B cell (primary cell): ENCODE measurements at regions not wholly inside any gene's neighbourhood (a gene's known extent, or its start where the extent isn't known, plus 50 kb on each side); places are given as distances from the start of the nearest gene placed in this dataset.

Source experiments
- ATAC-seq: fragments of 200-7000 bp; cut with Tn5 transposase; one replicate; pipeline ENCODE4 v1.10.0; 2021; ENCODE audit warnings: low read depth, mild to moderate bottlenecking, moderate number of reproducible peaks, moderate library complexity
- CTCF ChIA-PET: fragments of 350-600 bp; sonication (Branson Sonifier 250); formaldehyde crosslinking; loops from one replicate; lab custom pipeline; 2021; ENCODE audit warnings: antibody characterized with exemption, inconsistent platforms; lab: Charles Lee
- POLR2A ChIA-PET: fragments of 350-600 bp; sonication (Branson Sonifier 250); formaldehyde crosslinking; loops from one replicate; lab custom pipeline; 2021; ENCODE audit warnings: antibody characterized with exemption; lab: Charles Lee
- DNase-seq: peaks from one replicate; pipeline ENCODE4 v3.0.0; 2013
- H2AFZ ChIP-seq: 2 replicates; pipeline ENCODE4 v1.6.1; 2012; ENCODE audit warnings: mild to moderate bottlenecking, low read depth, low read length; ENCODE audit not compliant: insufficient read depth, poor library complexity, severe bottlenecking
- H3K27ac ChIP-seq, 2 donors: 1 replicate in 1 of 2; 2 replicates in 1 of 2; pipeline ENCODE4 v1.5.1; 2012 to 2013; ENCODE audit warnings: low read length in 2 of 2, mild to moderate bottlenecking in 2 of 2, moderate library complexity in 1 of 2
- H3K27me3 ChIP-seq, 4 experiments: fragments of 200-600 bp in 1 of 4; sonication (generic) in 1 of 4; replicated peaks in 1 of 4; 1 replicate in 2 of 4; 2 replicates in 2 of 4; pipeline versions ENCODE4 v1.6.1 to v1.7.0; 2013 to 2016; ENCODE audit warnings: low read length in 3 of 4, mild to moderate bottlenecking in 2 of 4, mixed read lengths in 1 of 4, moderate library complexity in 1 of 4; ENCODE audit not compliant: insufficient read depth in 4 of 4, control insufficient read depth in 3 of 4; ENCODE audit errors: control extremely low read depth in 1 of 4
- H3K36me3 ChIP-seq, 2 experiments: replicated peaks in 1 of 2; 1 replicate in 1 of 2; 2 replicates in 1 of 2; pipeline versions ENCODE4 v1.6.1 to v1.7.1; 2013; ENCODE audit warnings: low read length in 1 of 2; ENCODE audit not compliant: insufficient read depth in 2 of 2, control insufficient read depth in 1 of 2; ENCODE audit errors: control extremely low read depth in 1 of 2, extremely low read depth in 1 of 2
- H3K4me1 ChIP-seq, 2 donors: fragments of 200-600 bp in 1 of 2; sonication (generic) in 1 of 2; 1 replicate in 1 of 2; 2 replicates in 1 of 2; pipeline versions ENCODE4 v1.5.1 to v1.6.1; 2013 to 2017; ENCODE audit warnings: low read length in 2 of 2; ENCODE audit not compliant: control insufficient read depth in 2 of 2, insufficient read depth in 2 of 2
- H3K4me2 ChIP-seq: replicated peaks from 2 replicates; pipeline ENCODE3; 2012; ENCODE audit warnings: mild to moderate bottlenecking, low read depth, low read length; ENCODE audit not compliant: poor library complexity, severe bottlenecking
- H3K4me3 ChIP-seq, 5 experiments: fragments of 200-600 bp in 1 of 5; sonication (generic) in 1 of 5; 1 replicate in 3 of 5; 2 replicates in 2 of 5; pipeline versions ENCODE4 v1.5.1 to v1.7.0; 2011 to 2016; ENCODE audit warnings: low read length in 4 of 5, mild to moderate bottlenecking in 4 of 5, low read depth in 2 of 5, control low read depth in 1 of 5, moderate library complexity in 1 of 5; ENCODE audit not compliant: insufficient read depth in 1 of 5; ENCODE audit errors: control extremely low read depth in 1 of 5, extremely low read depth in 1 of 5
- H3K79me2 ChIP-seq: fragments of 200-600 bp; sonication (generic); one replicate; pipeline ENCODE4 v1.6.0; 2016; ENCODE audit warnings: low read length; ENCODE audit not compliant: control insufficient read depth, insufficient read depth
- H3K9ac ChIP-seq: fragments of 200-600 bp; sonication (generic); 2 replicates; pipeline ENCODE4 v1.6.1; 2017; ENCODE audit warnings: mild to moderate bottlenecking, low read length, moderate library complexity
- H3K9me3 ChIP-seq, 3 donors: one replicate each; pipeline versions ENCODE4 v1.6.1 to v1.7.1; 2013; ENCODE audit warnings: low read length in 2 of 3; ENCODE audit not compliant: control insufficient read depth in 2 of 3, insufficient read depth in 1 of 3; ENCODE audit errors: control extremely low read depth in 1 of 3
- H4K20me1 ChIP-seq: 2 replicates; pipeline ENCODE4 v1.6.0; 2012; ENCODE audit warnings: mild to moderate bottlenecking, low read length; ENCODE audit not compliant: insufficient read depth, control insufficient read depth, poor library complexity, severe bottlenecking
- H3K27ac Mint-ChIP-seq: one replicate; pipeline ENCODE4 v1.8.0; 2021; ENCODE audit warnings: mixed read lengths
- H3K27me3 Mint-ChIP-seq: one replicate; pipeline ENCODE4 v1.8.0; 2021; ENCODE audit warnings: mixed read lengths
- H3K4me1 Mint-ChIP-seq: one replicate; pipeline ENCODE4 v1.8.0; 2021; ENCODE audit warnings: mixed read lengths
- H3K4me3 Mint-ChIP-seq: one replicate; pipeline ENCODE4 v1.8.0; 2021; ENCODE audit warnings: mixed read lengths
- H3K9me3 Mint-ChIP-seq: one replicate; pipeline ENCODE4 v1.8.0; 2022; ENCODE audit warnings: mixed read lengths; ENCODE audit not compliant: insufficient read depth
- CTCF ChIP-seq: fragments of 200-600 bp; IDR thresholded peaks from one replicate; pipeline ENCODE4 v1.8.0; 2022; ENCODE audit warnings: antibody characterized with exemption, mild to moderate bottlenecking
- EZH2 ChIP-seq: IDR thresholded peaks from 2 replicates; pipeline ENCODE4 v1.6.1; 2012; ENCODE audit warnings: borderline replicate concordance, low read depth, mild to moderate bottlenecking, moderate library complexity, low read length; ENCODE audit not compliant: insufficient read depth, poor library complexity, severe bottlenecking
- WGBS: methylation state at CpG from one replicate; pipeline ENCODE4 v1.1.5; 2013; ENCODE audit warnings: missing lambda C conversion rate; ENCODE audit not compliant: insufficient coverage; 5-methylcytosine and 5-hydroxymethylcytosine counted together
- intact Hi-C: fragments of 100-400 bp; cut with micrococcal nuclease; formaldehyde crosslinking; loops from one replicate; pipeline ENCODE4 v1.10.0; 2022

- WGBS: 94% methylated on average over 18 of the region's 18 CpGs
- Mint-ChIP-seq H3K27ac (no peak overlapping the region), H3K27me3 (no peaks in the 10 kb centered on the region), H3K4me1 (no peaks in the 10 kb centered on the region), H3K9me3 (peaks cover 4% of the 10 kb centered on the region), H3K4me3 (no peak overlapping the region)
- Histone ChIP-seq H3K4me1 (no peaks in the 10 kb centered on the region), H4K20me1 (no peaks in the 10 kb centered on the region), H3K27ac (no peak overlapping the region), H3K79me2 (no peaks in the 10 kb centered on the region), H3K4me3 (no peak overlapping the region), H2AFZ (no peak overlapping the region), H3K9me3 (peaks cover 0 to 9% (median 0%) of the 10 kb centered on the region in 3 donors), H3K9ac (no peak overlapping the region), H3K36me3 (no peaks in the 10 kb centered on the region), H3K4me2 (no peak overlapping the region), H3K27me3 (no peaks in the 10 kb centered on the region)
- ChIA-PET POLR2A (no interaction called here), CTCF (no interaction called here)
- DNase-seq: no peak
- TF ChIP-seq CTCF: no peak
- TF ChIP-seq EZH2: no peak
- no peak for ATAC-seq
- intact Hi-C loops: no loop called here
These were observed 218.2 kb upstream of the NAALADL2 start for GRCh38 chr3:174640932-174641331.

DNA sequence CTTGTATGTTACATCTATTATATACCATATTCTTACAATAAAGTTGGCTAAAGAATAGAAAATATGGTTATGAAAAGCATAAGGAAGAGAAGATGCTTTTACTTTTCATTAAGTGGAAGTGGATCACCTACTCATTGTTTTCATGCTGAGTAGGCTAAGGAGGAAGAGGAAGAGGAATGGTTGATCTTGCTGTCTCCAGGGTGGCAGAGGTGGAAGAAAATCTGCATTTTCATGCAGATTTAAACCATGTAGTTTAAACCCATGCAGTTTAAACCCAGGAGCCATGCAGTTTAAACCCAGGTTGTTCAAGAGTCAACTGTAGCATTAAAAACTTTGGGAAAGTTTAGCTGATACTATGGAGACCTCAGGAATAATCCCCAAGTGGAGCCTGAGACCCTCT lies 214.8 kb upstream of the NAALADL2 start:
- CTCF ChIA-PET: no interaction called here
- no peaks in the 10 kb centered on the region for H3K4me1 ChIP-seq
- H3K4me3 ChIP-seq: no peak overlapping the region
- H3K79me2 ChIP-seq: no peaks in the 10 kb centered on the region
- no peak overlapping the region for H3K4me3 Mint-ChIP-seq
- H3K27me3 Mint-ChIP-seq: no peaks in the 10 kb centered on the region
- DNase-seq: no peak
- H2AFZ ChIP-seq: no peak overlapping the region
- no peaks in the 10 kb centered on the region for H4K20me1 ChIP-seq
- ATAC-seq: no peak
- no peaks in the 10 kb centered on the region for H3K27me3 ChIP-seq
- H3K36me3 ChIP-seq: no peaks in the 10 kb centered on the region
- no peak for TF ChIP-seq EZH2
- TF ChIP-seq CTCF: no peak
- no peak overlapping the region for H3K9ac ChIP-seq
- peaks cover 0 to 9% (median 0%) of the 10 kb centered on the region in 3 donors for H3K9me3 ChIP-seq
- H3K9me3 Mint-ChIP-seq: peaks cover 1% of the 10 kb centered on the region
- H3K4me2 ChIP-seq: no peak overlapping the region
- H3K27ac Mint-ChIP-seq: no peak overlapping the region
- intact Hi-C loops: no loop called here
- H3K4me1 Mint-ChIP-seq: no peaks in the 10 kb centered on the region
- POLR2A ChIA-PET: no interaction called here
- no peak overlapping the region for H3K27ac ChIP-seq
